ENCODE measurements at regions not wholly inside any gene's neighbourhood (a gene's known extent, or its start where the extent isn't known, plus 50 kb on each side); places are given as distances from the start of the nearest gene placed in this dataset.

GRCh38 chr15:29636921-29637320, 185.3 kb downstream of the TJP1 start:
- TF ChIP-seq CTCF (IDR thresholded peaks at IDR 0.05), result no peak
- no peak for TF ChIP-seq POLR2A (IDR thresholded peaks at IDR 0.05)
